ENCODE measurements at regions not wholly inside any gene's neighbourhood (a gene's known extent, or its start where the extent isn't known, plus 50 kb on each side); places are given as distances from the start of the nearest gene placed in this dataset.

DNA sequence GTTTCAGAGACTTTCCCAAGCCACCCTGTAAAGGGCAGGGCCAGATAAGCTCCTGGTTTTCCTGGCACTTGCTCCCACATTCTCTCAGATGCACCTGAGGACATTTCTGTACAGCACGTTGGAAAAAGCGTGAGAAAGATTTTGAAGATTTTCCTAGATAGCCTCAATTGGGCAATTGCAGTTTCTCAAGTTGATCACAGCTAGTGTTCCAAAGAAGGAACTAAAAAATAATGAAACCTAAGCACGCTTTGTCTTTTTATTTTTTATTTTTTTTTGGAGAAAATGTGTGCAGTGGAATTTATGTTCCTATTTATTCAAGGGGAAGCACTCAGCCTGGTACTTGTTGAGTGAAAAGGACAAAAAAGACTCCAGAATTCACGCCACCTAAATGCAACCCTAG, 429.1 kb downstream of the RNF144A start:
- no peak for TF ChIP-seq CTCF (IDR thresholded peaks at IDR 0.05)
- no peak for TF ChIP-seq POLR2A (IDR thresholded peaks at IDR 0.05)
